A673 (cell line): ENCODE measurements at regions not wholly inside any gene's neighbourhood (a gene's known extent, or its start where the extent isn't known, plus 50 kb on each side); places are given as distances from the start of the nearest gene placed in this dataset.

Source experiments
- BruUV-seq: library from RNA; stranded (reverse); fragments of 400-500 nt; replicated peaks from 2 replicates; lab custom pipeline; 2021; lab: Mats Ljungman, UMichigan
- CTCF ChIA-PET: fragments of 300-600 bp; sonication (Branson Sonifier 250); formaldehyde crosslinking; loops from one replicate; lab custom pipeline; 2022; ENCODE audit warnings: antibody characterized with exemption; lab: Charles Lee
- POLR2A ChIA-PET: fragments of 300-600 bp; sonication (Branson Sonifier 250); formaldehyde crosslinking; loops from one replicate; lab custom pipeline; 2022; ENCODE audit warnings: antibody characterized with exemption; ENCODE audit not compliant: low non-redundant PET; lab: Charles Lee
- DNase-seq: peaks from one replicate; pipeline ENCODE4 v3.0.0-alpha.2; 2015; ENCODE audit warnings: low spot score
- H3K27ac ChIP-seq: fragments of 200-600 bp; sonication (generic); 2 replicates; pipeline ENCODE4 v1.5.1; 2016; ENCODE audit warnings: mixed run types, low read depth, mild to moderate bottlenecking, mixed read lengths, antibody characterized with exemption, low read length; ENCODE audit not compliant: poor library complexity, severe bottlenecking
- H3K27me3 ChIP-seq: fragments of 200-600 bp; sonication (generic); replicated peaks from 2 replicates; pipeline ENCODE4 v1.6.1; 2017; ENCODE audit warnings: mixed run types, low read depth, mild to moderate bottlenecking, mixed read lengths, antibody characterized with exemption, low read length; ENCODE audit not compliant: insufficient read depth, poor library complexity
- H3K36me3 ChIP-seq: fragments of 200-600 bp; sonication (generic); 2 replicates; pipeline ENCODE4 v1.6.1; 2016; ENCODE audit warnings: mixed run types, mild to moderate bottlenecking, mixed read lengths, antibody characterized with exemption, low read length; ENCODE audit not compliant: insufficient read depth, poor library complexity, severe bottlenecking
- H3K4me1 ChIP-seq: fragments of 200-600 bp; sonication (generic); 2 replicates; pipeline ENCODE4 v1.6.1; 2017; ENCODE audit warnings: mixed run types, mild to moderate bottlenecking, mixed read lengths, antibody characterized with exemption, low read length; ENCODE audit not compliant: insufficient read depth, poor library complexity, severe bottlenecking
- H3K4me3 ChIP-seq: fragments of 200-600 bp; sonication (generic); 2 replicates; pipeline ENCODE4 v1.5.1; 2016; ENCODE audit warnings: low read depth, mixed run types, mild to moderate bottlenecking, mixed read lengths, low read length; ENCODE audit not compliant: poor library complexity, severe bottlenecking
- H3K9me3 ChIP-seq: fragments of 200-600 bp; sonication (generic); 2 replicates; pipeline ENCODE4 v1.6.1; 2016; ENCODE audit warnings: mixed run types, low read depth, mild to moderate bottlenecking, mixed read lengths, antibody characterized with exemption, low read length; ENCODE audit not compliant: poor library complexity, severe bottlenecking
- CTCF ChIP-seq: fragments of 300-800, 200-600 bp; sonication (generic); conservative IDR thresholded peaks from 2 replicates; pipeline ENCODE4 v1.5.1; 2017; ENCODE audit warnings: low read depth, mild to moderate bottlenecking, antibody characterized with exemption, low read length, moderate library complexity, mixed read lengths
- EZH2 ChIP-seq: fragments of 200-600 bp; sonication (generic); IDR thresholded peaks from 2 replicates; pipeline ENCODE4 v1.6.1; 2017; ENCODE audit warnings: borderline replicate concordance, low read depth, mild to moderate bottlenecking, mixed read lengths, antibody characterized with exemption, low read length; ENCODE audit not compliant: poor library complexity, severe bottlenecking
- intact Hi-C: fragments of 100-400 bp; cut with micrococcal nuclease; formaldehyde crosslinking; loops from one replicate; pipeline ENCODE4 v1.10.0; 2022; ENCODE audit not compliant: unreplicated experiment

GRCh38 chr11:122193457-122193856, 77.4 kb upstream of the BLID start:
- no peak overlapping the region for H3K27ac ChIP-seq
- BruUV-seq: no TSS peak
- H3K36me3 ChIP-seq: no peaks in the 10 kb centered on the region
- H3K4me1 ChIP-seq: peaks cover 21% of the 10 kb centered on the region
- no peak overlapping the region for H3K4me3 ChIP-seq
- H3K9me3 ChIP-seq: no peaks in the 10 kb centered on the region
- ChIA-PET POLR2A (no interaction called here), CTCF (no interaction called here)
- no peak for DNase-seq
- intact Hi-C loops: no loop called here
- no peak for TF ChIP-seq CTCF
- no peak for TF ChIP-seq EZH2
- no peaks in the 10 kb centered on the region for H3K27me3 ChIP-seq

- Histone ChIP-seq H3K36me3 (no peaks in the 10 kb centered on the region), H3K4me1 (peaks cover 21% of the 10 kb centered on the region), H3K4me3 (no peak overlapping the region), H3K9me3 (no peaks in the 10 kb centered on the region), H3K27me3 (no peaks in the 10 kb centered on the region), H3K27ac (no peak overlapping the region)
- TF ChIP-seq CTCF: no peak
- TF ChIP-seq EZH2: no peak
- DNase-seq: no peak
- POLR2A ChIA-PET: no interaction called here
- intact Hi-C loops: no loop called here
- CTCF ChIA-PET: no interaction called here
- BruUV-seq: no TSS peak
Observed at GRCh38 chr11:122192634-122193255, 76.7 kb upstream of the BLID start.

GRCh38 chr11:122190768-122191167, 74.8 kb upstream of the BLID start:
- peaks cover 9% of the 10 kb centered on the region for H3K4me1 ChIP-seq
- H3K36me3 ChIP-seq: no peaks in the 10 kb centered on the region
- H3K27ac ChIP-seq: no peak overlapping the region
- TF ChIP-seq CTCF: no peak
- TF ChIP-seq EZH2: no peak
- BruUV-seq: no TSS peak
- intact Hi-C loops: no loop called here
- peaks cover 9% of the 10 kb centered on the region for H3K9me3 ChIP-seq
- no peak overlapping the region for H3K4me3 ChIP-seq
- H3K27me3 ChIP-seq: no peaks in the 10 kb centered on the region
- ChIA-PET POLR2A (no interaction called here), CTCF (no interaction called here)
- no peak for DNase-seq
